SU-DHL-6 (cell line): ENCODE measurements at regions not wholly inside any gene's neighbourhood (a gene's known extent, or its start where the extent isn't known, plus 50 kb on each side); places are given as distances from the start of the nearest gene placed in this dataset.

Source experiments
- CTCF ChIP-seq: fragments of 200-600 bp; sonication (generic); IDR thresholded peaks from one replicate; pipeline ENCODE4 v1.5.1; 2017; ENCODE audit warnings: antibody characterized with exemption, mild to moderate bottlenecking, low read length, moderate library complexity; ENCODE audit not compliant: insufficient read depth, poor library complexity, severe bottlenecking
- EZH2phosphoT487 ChIP-seq: fragments of 200-600 bp; sonication (generic), shearing (Covaris generic); conservative IDR thresholded peaks from 2 replicates; pipeline ENCODE4 v1.6.1; 2018; ENCODE audit warnings: mild to moderate bottlenecking, antibody characterized with exemption, low read length, moderate library complexity, mixed read lengths

- TF ChIP-seq CTCF (no peak), EZH2phosphoT487 (no peak)
Observed at GRCh38 chr11:45093761-45094455, 52.5 kb upstream of the PRDM11 start.
